HG03558 (cell line): ENCODE measurements at regions not wholly inside any gene's neighbourhood (a gene's known extent, or its start where the extent isn't known, plus 50 kb on each side); places are given as distances from the start of the nearest gene placed in this dataset.

Experiments
- ATAC-seq: cut with Tn5 transposase; IDR thresholded peaks from one replicate; pipeline ENCODE4 v1.9.1; 2021; ENCODE audit warnings: moderate number of reproducible peaks; ENCODE audit not compliant: unreplicated experiment; ENCODE audit errors: extremely low read depth

DNA sequence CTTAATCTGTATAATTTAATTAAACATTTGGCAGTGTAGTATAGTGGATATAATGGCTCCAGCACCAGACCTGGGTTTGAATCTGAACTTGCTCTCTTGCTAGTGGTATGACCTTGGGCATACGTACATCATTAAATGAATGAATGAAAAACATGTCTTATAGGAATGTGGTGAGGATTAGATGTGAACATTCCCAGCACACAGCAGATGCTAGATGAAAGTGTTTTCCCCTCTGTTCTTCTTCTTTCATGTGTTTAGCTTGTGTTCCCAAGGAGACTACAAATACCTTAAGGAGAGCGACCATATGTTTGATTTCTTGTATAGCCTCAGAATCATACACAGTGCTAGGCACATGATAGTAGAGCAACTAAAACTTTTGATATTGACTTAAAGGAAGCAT, 56.5 kb downstream of the CT47B1 start:
- no peak for ATAC-seq

DNA sequence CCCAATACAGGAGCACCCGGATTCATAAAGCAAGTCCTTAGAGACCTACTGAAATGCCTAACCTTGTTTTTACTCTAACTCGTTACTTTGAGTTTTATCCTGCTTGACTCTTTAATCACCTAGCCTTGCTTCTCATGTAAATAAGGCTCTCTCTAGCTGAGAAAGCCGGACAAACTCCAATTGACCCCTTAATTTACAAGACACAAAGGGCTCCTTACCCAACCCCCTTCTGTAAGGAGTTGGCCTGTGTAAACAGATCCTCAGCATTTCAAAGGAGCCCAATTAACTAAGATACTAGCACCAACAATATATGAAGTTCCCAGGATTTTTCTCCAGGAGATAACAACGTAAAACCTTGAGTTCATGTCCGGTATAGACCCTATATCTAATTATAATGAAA, 61.7 kb downstream of the CT47B1 start:
- ATAC-seq: no peak

DNA sequence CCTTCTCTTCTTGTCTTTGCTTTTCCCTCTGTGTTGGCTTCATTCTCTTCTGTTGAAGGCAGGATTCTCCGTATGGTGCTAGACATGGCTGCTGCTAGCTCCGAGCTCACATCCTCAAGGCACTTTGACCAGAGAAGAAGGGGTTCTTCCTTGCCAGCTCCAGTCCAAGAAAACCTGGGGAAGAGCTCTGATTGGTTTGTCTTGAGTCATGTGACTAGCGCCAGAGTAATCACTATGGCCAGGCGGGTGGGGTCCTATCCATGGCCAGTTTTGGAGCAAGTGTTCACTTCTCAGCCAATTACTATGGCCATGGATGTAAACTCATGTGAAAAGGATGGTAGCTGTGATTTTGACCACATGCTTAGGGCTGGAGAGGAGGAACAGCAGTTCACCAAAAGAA, 74.2 kb downstream of the CT47B1 start:
- ATAC-seq: no peak

DNA sequence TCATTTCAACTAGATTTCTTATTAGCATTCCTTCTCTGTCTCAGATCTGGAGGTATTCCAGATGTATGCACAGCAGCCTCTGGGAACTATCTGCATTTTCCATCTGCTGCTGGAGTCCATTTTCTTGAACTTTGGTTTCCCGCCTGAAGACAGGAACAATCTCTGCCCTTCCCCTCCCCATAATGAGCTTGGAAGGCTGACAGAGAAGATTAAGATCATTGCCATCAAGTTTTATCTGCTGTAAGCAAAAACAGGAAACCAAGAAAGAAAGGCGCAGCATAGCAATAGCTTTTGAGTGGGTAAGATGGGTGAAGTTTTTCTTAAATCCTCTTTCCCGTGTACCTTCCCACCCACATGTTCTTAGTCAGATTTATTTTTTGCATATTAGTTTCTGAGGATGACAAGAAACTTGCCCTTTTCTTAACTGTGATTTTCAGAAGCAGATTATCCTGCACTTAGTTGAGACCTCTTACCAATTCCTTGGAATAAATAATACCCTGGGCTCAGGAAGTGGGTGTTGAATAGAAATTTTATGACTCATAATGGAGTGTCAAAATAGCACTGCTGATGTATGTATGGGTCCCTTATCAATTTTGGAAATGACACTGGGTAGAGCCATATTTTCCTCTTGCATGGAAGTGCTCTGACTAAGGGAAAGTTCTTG, 78.3 kb downstream of the CT47B1 start:
- ATAC-seq: no peak

DNA sequence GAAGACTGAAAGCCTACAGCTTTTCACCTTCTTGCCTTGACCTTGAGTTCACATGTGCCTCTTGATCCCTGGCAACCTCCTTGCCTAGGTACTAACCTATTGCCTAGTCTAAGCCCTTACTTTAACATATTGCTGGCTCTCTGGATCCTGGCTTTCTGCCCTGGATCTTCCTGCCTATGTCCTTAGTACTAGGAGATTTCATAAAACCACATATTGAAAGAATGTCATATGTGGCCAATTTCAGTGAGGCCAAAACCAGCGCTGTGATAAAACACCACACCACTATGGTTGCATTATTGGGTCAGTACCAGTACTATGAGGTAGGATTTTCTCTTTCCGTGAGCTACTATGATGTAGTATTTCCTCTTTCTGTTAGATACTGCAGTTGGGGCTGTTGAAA, 80.4 kb downstream of the CT47B1 start:
- ATAC-seq: no peak

DNA sequence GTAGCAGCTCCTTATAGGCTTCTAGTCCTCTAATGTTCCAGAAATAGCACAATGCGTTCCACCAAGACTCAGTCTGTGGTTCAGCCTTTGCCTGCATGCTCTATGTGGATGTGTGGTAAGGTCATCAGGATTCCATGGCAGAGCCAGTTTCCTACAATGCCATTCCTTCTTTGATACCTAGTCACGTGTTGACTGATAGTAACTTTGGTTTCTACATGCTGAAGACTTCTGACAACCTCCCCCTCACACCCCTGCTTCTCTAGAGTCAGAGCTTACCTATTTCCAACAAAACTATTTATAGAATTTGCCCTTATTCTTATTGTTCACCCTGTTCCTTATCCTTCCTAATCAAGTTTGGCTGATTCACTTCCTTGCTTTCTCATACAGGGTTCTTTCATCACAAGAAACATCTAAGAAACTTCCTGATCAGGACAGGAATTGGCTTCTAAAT, 81.1 kb downstream of the CT47B1 start:
- ATAC-seq: no peak

DNA sequence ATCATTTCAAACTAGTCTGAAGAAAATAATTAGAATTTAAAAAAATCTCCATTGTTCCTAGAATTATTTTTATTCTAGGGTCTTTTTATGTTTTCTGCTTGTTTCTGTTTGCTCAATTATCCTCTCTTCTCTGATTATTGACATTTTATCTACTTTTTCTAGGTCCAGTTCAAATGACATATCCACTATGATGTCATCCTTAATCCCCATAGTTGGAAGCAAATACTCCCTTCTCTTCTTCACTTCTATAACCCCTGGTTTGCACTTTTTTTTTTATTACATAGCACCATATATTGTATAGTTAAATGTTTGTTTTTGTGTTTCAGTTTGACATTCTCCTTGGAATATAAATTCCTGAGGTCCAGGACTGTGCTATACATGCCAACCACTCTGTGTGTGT, 82.6 kb downstream of the CT47B1 start:
- ATAC-seq: no peak

DNA sequence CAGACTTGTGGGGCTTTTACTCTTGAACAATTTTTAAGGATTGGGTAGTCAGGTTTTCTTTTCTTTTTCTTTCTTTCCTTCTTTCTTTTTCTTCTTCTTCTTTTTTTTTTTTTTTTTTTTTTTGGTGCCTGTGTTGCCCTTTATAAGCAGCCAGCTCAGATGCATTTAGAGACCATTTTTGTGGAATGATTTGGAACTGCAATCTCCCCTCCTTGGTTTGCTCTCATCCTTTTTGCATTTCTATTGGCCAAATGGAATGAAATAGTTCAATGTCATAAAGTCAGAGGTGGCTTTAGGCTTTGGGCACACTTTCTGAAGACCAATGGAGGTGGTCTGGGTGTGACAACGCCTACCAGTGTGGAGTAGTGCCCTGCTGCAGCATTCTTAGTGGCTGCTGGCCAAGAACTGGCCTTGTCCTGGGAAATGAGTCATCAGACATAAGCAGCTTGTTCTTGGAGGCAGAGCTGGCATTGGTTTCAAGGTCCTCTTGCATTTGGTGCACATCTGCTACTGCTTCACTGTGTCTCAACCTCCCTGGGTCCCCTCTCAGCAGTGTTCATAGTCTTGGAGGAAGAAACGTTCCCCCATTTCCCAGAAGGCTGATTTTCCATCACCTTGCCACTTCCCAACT, 84.5 kb downstream of the CT47B1 start:
- ATAC-seq: no peak

DNA sequence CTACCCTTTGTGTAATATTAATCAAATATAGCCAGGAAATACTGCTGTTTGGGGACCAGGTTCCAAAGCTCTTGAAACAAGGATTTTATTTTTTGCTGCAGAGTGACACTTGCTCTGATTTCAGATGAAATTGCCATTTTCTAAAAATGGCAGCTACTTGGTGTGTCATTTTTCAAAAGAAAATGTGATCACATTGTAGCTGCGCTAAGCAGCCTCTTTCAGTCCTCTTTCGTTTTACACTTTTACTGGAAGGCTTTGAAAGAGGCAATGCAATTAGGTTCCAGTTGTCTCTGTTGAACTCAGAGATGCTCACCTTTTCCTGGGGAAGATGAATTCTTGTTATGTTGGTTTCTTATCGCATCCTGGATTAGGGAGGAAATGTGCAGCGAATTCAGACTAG, 85.1 kb downstream of the CT47B1 start:
- no peak for ATAC-seq

DNA sequence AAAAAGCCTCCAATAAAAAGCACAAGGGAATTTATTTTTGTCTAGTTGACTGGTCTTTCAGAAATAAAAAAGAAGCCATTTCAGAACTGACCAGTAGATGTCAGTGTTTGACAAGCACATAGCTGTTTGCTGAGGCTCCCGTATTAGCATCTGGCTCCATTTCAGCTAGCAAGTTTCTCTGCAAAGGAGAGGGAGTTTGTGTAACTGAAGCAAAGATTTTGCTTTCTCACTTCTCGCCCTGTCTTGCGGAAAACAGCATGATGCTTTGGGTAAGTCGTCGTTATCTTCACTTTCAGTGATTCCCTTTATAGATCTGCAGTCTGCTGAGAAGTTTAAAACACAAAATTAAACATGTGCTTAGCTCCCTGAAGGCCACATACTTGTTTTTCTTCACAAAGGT, 85.5 kb downstream of the CT47B1 start:
- ATAC-seq: no peak

DNA sequence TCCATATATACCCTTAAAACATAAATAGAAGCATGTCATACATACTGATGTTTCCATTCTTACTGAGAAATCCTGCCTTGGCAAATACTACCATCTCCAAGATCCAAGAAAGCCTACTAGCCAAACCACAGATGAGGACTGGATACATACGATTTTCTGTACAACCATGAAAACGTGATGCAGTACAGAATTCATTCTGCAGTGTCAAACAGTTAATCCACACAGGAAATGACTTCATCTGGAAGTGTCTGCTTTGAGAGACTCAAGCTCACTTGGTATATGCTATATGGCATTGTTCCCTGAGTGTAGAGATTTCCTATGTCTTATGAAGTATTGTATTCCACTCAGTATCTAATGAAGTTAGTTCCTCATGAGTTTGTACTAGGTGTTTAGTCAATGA, 94.3 kb downstream of the CT47B1 start:
- no peak for ATAC-seq

DNA sequence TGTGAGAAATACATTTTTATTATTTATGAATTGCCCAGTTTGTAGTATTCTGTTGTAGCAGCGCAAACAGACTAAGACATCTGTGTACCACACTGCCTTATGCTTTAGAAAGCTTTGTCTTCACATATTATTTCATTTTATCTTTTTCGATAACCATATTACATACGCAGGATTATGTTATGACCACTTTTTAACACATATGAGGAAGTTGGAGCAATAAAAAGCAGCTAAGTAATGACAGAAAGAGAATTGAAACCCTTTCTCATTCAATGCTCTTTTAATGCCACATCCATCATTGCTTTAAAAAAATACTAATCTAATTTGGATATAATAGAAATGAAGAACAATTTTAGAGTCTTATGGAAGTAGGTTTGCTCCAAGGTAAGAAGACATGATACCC, 99.7 kb downstream of the CT47B1 start:
- ATAC-seq: no peak

DNA sequence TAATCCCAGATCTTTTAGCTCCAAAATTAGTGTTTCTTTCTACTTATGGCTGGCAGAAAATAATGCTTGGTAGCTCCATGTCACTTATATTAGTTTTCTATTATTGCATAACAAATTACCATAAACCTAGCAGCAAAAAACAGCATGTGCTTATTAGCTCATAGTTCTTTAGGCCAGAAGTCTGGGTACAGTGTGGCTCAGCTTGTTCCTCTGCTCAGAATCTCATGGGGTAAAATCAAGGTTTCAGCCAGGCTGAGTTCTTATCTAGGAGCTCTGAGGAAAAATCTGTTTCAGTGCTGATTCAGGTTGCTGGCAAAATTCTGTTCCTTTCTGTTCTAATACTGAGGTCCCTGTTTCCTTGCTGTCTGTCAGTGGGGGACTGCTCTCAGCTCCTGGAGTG, 101.1 kb downstream of the CT47B1 start:
- no peak for ATAC-seq

DNA sequence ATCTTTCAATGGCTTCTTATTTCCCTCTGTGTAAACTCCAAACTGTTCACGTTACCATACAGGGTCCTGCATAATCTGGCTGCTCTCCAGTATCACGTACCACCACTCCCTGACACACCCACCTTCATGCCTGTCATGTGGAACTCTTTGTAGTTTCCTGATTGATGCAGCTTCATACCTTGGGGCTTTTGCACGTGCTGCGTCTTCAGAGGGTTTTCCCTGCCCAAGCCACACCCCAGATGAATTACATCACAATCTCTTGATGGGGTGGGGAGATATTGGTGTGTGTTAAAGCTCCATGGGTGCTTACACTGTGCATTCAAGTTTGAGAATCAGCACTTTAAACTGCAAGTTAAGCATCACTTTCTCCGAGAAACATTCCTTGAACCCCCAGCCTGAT, 101.9 kb downstream of the CT47B1 start:
- no peak for ATAC-seq

DNA sequence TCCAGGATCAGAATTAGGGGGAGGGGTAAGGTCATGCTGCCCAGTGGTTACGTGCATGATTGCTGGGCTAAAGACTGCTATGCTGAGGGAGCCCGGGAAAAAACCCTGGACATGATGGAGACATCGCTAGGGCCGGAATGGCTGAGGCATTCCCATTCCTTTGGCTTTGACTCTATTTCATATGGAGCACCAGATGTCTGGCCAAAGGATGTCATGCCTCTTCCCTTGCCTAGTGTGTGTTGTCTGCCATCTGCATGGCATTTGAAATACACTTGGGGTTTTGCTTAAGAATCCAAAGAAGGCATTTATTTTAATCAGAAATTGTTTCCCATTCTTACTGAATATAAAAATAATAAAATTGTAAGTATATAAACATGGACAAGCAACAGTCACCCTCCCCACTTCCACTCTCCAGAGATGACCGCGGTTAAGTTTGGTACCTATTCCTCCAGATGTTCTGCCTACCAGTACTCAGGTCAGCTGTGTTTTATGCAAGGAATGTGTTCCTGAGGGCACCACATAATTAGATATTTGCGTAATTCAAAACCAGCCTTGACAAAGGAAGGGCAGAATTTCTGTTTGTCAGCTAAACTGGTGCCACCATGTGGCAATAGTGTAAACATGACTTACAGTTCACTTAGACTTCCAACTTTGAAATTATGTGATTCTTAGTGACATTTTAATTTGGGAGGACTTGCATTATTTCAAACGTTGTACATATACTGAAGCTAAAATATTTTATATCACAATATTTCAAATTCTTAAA, 105.9 kb downstream of the CT47B1 start:
- no peak for ATAC-seq

DNA sequence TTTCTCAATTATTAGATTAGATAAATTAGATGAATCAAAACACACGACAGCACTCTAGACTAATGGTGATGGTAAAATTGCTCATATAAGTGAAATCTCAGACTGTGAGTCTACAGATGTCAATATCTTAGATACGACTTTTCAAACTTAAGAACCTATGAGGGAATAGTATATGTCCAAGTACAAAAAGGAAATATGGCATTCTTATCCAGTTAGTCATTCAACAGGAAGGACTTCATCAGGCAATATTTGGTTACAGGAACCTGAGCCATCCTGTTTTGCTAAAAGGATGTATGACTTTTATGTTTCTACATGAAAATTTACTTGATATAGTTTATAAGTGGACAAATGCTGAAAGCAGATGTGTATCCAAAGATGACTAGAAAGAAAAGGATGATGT, 107.0 kb downstream of the CT47B1 start:
- ATAC-seq: no peak

DNA sequence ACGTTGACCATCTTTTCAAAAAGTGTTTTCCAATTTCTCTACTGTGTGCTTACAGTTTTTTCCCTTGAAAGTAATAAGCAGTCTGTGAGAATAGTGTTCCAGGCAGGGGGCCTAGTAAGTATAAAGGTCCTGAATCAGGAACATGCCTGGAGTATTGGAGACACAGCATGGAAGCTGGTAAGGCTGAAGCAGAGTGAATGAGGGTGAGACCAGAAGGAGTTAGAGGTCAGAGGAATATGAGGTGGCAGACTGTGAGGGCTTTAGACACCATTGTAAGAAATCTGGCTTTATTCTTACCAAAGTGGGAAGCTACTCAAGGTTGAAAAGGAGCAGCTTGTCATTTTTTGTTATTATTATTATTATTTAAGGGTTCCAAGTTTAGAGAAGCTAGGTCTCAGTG, 107.4 kb downstream of the CT47B1 start:
- no peak for ATAC-seq

DNA sequence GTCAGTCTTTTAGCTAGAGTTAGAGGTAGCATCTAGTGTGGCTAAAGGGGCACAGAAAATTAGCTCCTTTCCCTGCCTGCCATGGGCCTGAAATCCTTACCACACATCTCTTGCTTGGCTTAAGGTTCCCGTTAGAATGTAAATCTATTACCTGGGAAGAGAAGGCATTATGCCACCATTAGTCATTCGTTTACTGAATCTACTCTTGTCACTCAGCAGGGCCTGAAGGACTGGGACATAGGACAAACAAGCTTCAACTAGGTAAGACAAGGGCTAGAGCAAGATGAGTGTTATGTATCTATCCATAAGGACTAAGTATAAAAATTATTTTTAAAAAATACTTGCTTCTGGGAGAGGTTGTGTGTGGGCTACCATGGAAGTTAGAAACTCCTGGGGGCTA, 112.4 kb downstream of the CT47B1 start:
- no peak for ATAC-seq

DNA sequence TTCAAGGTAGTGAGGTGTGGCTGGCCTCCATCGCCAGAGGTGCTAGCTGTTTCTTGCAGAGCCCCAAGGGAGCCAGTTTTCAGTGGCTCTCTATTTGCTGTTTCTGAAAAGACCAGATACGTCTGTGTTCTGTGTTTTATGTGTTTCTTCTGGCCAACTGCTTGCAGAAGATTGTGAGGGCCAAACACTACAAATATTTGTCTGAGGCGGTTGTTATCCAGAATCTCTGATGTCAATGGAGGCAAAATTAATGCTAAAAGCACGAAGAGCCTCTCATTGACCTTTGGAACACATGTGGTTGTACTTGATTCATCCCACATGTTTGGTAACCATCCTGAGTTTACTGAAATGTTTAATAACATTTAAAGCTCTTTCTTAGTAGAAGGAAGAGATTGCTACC, 113.9 kb downstream of the CT47B1 start:
- ATAC-seq: no peak

DNA sequence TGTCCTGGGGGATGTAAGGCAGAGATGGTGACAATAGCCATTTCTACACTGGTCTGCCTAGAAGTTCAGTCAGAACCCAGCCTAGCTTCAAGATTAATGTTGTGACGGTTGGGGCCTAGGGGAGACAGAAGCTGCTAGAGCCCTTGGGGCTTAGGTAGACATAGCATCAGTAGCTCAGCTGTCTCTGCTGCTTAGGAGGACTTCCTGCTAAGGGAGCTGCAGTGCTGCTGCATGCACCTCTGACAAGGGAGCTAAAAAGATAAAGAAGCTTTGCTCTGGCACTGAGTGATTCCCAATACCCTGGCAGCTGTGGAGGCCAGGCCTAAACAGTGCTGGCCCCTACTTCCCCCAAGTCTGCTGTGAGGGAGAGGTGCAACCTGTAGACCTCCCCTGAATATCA, 116.0 kb downstream of the CT47B1 start:
- no peak for ATAC-seq

DNA sequence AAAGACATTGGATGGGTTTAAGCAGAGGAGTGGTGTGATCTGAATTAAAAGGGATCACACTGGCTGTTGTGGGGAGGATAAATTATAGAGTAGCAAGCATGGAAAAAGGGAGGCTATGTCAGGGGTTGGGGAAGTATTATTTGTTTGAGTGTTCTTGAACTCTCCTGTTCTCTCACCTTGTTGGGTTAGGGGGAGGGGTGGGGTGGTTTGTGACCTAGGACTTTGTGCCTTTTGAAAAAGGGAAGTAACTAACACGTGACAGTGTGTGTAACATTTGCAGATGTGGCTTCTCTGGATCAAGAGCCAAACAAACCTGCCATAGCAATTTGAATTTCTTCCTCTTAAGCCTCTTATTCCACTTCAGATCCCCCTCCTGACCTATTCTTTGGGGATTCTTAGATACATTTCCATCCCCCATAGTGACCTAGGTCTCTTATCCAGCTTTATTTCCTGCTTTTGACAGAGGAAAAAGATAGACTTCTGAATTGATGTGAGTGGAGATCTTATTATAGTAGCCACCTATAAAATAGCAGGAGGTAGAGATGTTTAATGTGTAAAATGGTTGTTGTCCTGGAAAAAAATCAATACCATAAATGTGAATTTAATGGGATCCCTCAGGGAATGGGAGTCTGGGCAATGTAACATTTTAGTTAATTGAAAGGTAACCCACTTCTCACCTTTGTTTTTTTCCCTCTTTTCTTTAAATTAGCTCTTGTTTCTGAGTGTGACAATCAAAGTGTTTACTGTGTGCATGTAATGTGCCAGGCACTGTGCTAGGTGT, 120.4 kb downstream of the CT47B1 start:
- ATAC-seq: peak; percentile 57
